HepG2 (cell line): ENCODE measurements at regions not wholly inside any gene's neighbourhood (a gene's known extent, or its start where the extent isn't known, plus 50 kb on each side); places are given as distances from the start of the nearest gene placed in this dataset.
A peak's percentile ranks its signal among the peaks of the same experiment; 100 is the strongest.

ENCODE experiments used
- ATAC-seq: fragments of 200-7000 bp; cut with Tn5 transposase; 3 replicates; pipeline ENCODE4 v1.9.1; 2020; ENCODE audit warnings: mild to moderate bottlenecking, moderate library complexity
- BruUV-seq: library from RNA; stranded (reverse); fragments of 400-500 nt; replicated peaks from 2 replicates; lab custom pipeline; 2021; lab: Mats Ljungman, UMichigan
- CTCF ChIA-PET: fragments of 300-600 bp; formaldehyde crosslinking; extraction: SDS; loops from one replicate; lab custom pipeline; 2021; ENCODE audit warnings: low total read pairs, inconsistent platforms, low intra/inter-chr PET ratio; lab: Yijun Ruan, JAX
- POLR2A ChIA-PET: fragments of 350-600 bp; sonication (Branson Sonifier 250); formaldehyde crosslinking; loops from one replicate; lab custom pipeline; 2020; ENCODE audit warnings: antibody characterized with exemption, inconsistent platforms; lab: Yijun Ruan, JAX
- DNase-seq: peaks from one replicate; pipeline ENCODE4 v3.0.0-alpha.2; 2015; ENCODE audit warnings: low spot score
- FAIRE-seq: peaks from 3 replicates; lab custom pipeline; 2011; peaks lifted over from hg19 to GRCh38; lab: Jason Lieb, UNC
- H2AFZ ChIP-seq: one replicate; pipeline ENCODE4 v1.6.1; 2011; ENCODE audit warnings: low read length, inconsistent platforms
- H3K27ac ChIP-seq: fragments of 300-600 bp; 3 replicates; pipeline ENCODE4 v1.8.0; 2011; ENCODE audit warnings: mixed run types, mild to moderate bottlenecking, mixed read lengths, low read length, inconsistent platforms; ENCODE audit not compliant: insufficient read depth; ENCODE audit errors: extremely low read length
- H3K27me3 ChIP-seq, 2 experiments: fragments of 200-600 bp in 1 of 2; 2 replicates in 1 of 2; 3 replicates in 1 of 2; pipeline versions ENCODE4 v1.6.0 to v1.8.0; 2011; ENCODE audit warnings: low read length in 2 of 2, mild to moderate bottlenecking in 2 of 2, moderate library complexity in 2 of 2, inconsistent platforms in 1 of 2; ENCODE audit not compliant: insufficient read depth in 2 of 2, control insufficient read depth in 1 of 2
- H3K36me3 ChIP-seq, 2 experiments: fragments of 200-600 bp in 1 of 2; replicated peaks in 1 of 2; 2 replicates in 1 of 2; 3 replicates in 1 of 2; pipeline versions ENCODE4 v1.5.1 to v1.8.0; 2011; ENCODE audit warnings: low read length in 2 of 2, inconsistent platforms in 1 of 2; ENCODE audit not compliant: insufficient read depth in 2 of 2, control insufficient read depth in 1 of 2
- H3K4me1 ChIP-seq: 2 replicates; pipeline ENCODE4 v1.5.1; 2012; ENCODE audit warnings: low read length, inconsistent platforms; ENCODE audit not compliant: insufficient read depth
- H3K4me2 ChIP-seq: 2 replicates; pipeline ENCODE4 v1.6.0; 2011; ENCODE audit warnings: low read depth, low read length, inconsistent platforms
- H3K4me3 ChIP-seq, 3 experiments: fragments of 200-600 bp in 1 of 3; sonication (generic), shearing (Covaris generic) in 1 of 3; replicated peaks in 1 of 3; 2 replicates each; pipeline ENCODE4 v1.5.1; 2011 to 2016; ENCODE audit warnings: low read length in 3 of 3, inconsistent platforms in 2 of 3, low read depth in 2 of 3, mild to moderate bottlenecking in 2 of 3, control low read depth in 1 of 3, mixed read lengths in 1 of 3; ENCODE audit not compliant: insufficient read depth in 1 of 3
- H3K79me2 ChIP-seq: one replicate; pipeline ENCODE4 v1.6.1; 2011; ENCODE audit warnings: low read length, inconsistent platforms; ENCODE audit not compliant: insufficient read depth
- H3K9ac ChIP-seq: 2 replicates; pipeline ENCODE4 v1.6.0; 2011; ENCODE audit warnings: mild to moderate bottlenecking, low read depth, low read length, inconsistent platforms; ENCODE audit not compliant: insufficient read depth
- H3K9me3 ChIP-seq: 2 replicates; pipeline ENCODE4 v1.5.1; 2012; ENCODE audit warnings: mild to moderate bottlenecking, low read length
- H4K20me1 ChIP-seq: 2 replicates; pipeline ENCODE4 v1.6.0; 2011; ENCODE audit warnings: inconsistent platforms, mild to moderate bottlenecking, low read length, moderate library complexity; ENCODE audit not compliant: insufficient read depth
- GPN1 ChIP-seq: sonication (generic); formaldehyde crosslinking; IDR thresholded peaks from 2 replicates; pipeline ENCODE4 v1.5.1; 2020; ENCODE audit warnings: missing genetic modification reagents, borderline replicate concordance
- MAFF ChIP-seq: IDR thresholded peaks from 2 replicates; pipeline ENCODE4 v1.6.1; 2011; ENCODE audit warnings: low read depth, low read length, improper control_type of control experiment
- MAFK ChIP-seq, 2 experiments: IDR thresholded peaks in 1 of 2; conservative IDR thresholded peaks in 1 of 2; 2 replicates each; pipeline ENCODE4 v1.6.1; 2011; ENCODE audit warnings: improper control_type of control experiment in 2 of 2, low read length in 2 of 2
- MYC ChIP-seq: sonication (generic); formaldehyde crosslinking; IDR thresholded peaks from 2 replicates; pipeline ENCODE4 v1.9.0; 2021; ENCODE audit warnings: missing genetic modification reagents, borderline replicate concordance
- NFE2L2 ChIP-seq: fragments of 150-350 bp; IDR thresholded peaks from 2 replicates; pipeline ENCODE4 v1.6.1; 2014; ENCODE audit warnings: low read length
- NFYC ChIP-seq: IDR thresholded peaks from 2 replicates; pipeline ENCODE4 v1.6.1; 2016; ENCODE audit warnings: missing genetic modification reagents, missing compliant biosample characterization
- NR2F1 ChIP-seq, 2 experiments: fragments of 450-650 bp in 1 of 2; formaldehyde crosslinking in 1 of 2; IDR thresholded peaks; 2 replicates each; pipeline versions ENCODE4 v1.5.0 to v1.6.1; 2016 to 2020; ENCODE audit warnings: mild to moderate bottlenecking in 1 of 2, missing compliant biosample characterization in 1 of 2, missing genetic modification reagents in 1 of 2, moderate library complexity in 1 of 2
- PHF21A ChIP-seq: sonication (generic); formaldehyde crosslinking; IDR thresholded peaks from 2 replicates; pipeline ENCODE4 v1.5.0; 2020; ENCODE audit warnings: mild to moderate bottlenecking, missing genetic modification reagents
- POLR2G ChIP-seq: fragments of 200-400 bp; formaldehyde crosslinking; IDR thresholded peaks from 2 replicates; pipeline ENCODE4 v1.6.1; 2018; ENCODE audit warnings: mild to moderate bottlenecking, low read depth, low read length, moderate library complexity
- TCF12 ChIP-seq, 2 experiments: fragments of 450-650 bp in 1 of 2; sonication (generic) in 1 of 2; formaldehyde crosslinking in 1 of 2; IDR thresholded peaks; 2 replicates each; pipeline versions ENCODE4 v1.6.1 to v1.8.0; 2017 to 2022; ENCODE audit warnings: antibody characterized with exemption in 1 of 2, mild to moderate bottlenecking in 1 of 2, missing genetic modification reagents in 1 of 2, moderate library complexity in 1 of 2
- ZFY ChIP-seq: sonication (generic); formaldehyde crosslinking; IDR thresholded peaks from 2 replicates; pipeline ENCODE4 v1.4.0; 2020; ENCODE audit warnings: missing genetic modification reagents
- ZNF614 ChIP-seq: IDR thresholded peaks from 2 replicates; pipeline ENCODE4 v1.6.1; 2018; ENCODE audit warnings: missing biosample characterization, missing genetic modification reagents, inconsistent platforms, borderline replicate concordance
- WGBS: methylation state at CpG from one replicate; pipeline ENCODE4 v1.1.6; 2017; ENCODE audit warnings: low lambda C conversion rate; 5-methylcytosine and 5-hydroxymethylcytosine counted together
- in situ Hi-C: cut with HindIII; loops from 2 replicates; pipeline ENCODE4 v1.10.0; 2017; ENCODE audit warnings: low pct_unique_long_range_greater_than_20kb; ENCODE audit not compliant: extremely low pct_ligation_motif_present
- intact Hi-C: fragments of 100-400 bp; cut with micrococcal nuclease; formaldehyde crosslinking; loops from one replicate; pipeline ENCODE4 v1.10.0; 2022; ENCODE audit not compliant: unreplicated experiment
- TF ChIP-seq, protein P1 (sequence below): sonication (generic); formaldehyde crosslinking; IDR thresholded peaks from 2 replicates; pipeline ENCODE4 v1.4.0; 2020; ENCODE audit warnings: mild to moderate bottlenecking, missing genetic modification reagents

DNA sequence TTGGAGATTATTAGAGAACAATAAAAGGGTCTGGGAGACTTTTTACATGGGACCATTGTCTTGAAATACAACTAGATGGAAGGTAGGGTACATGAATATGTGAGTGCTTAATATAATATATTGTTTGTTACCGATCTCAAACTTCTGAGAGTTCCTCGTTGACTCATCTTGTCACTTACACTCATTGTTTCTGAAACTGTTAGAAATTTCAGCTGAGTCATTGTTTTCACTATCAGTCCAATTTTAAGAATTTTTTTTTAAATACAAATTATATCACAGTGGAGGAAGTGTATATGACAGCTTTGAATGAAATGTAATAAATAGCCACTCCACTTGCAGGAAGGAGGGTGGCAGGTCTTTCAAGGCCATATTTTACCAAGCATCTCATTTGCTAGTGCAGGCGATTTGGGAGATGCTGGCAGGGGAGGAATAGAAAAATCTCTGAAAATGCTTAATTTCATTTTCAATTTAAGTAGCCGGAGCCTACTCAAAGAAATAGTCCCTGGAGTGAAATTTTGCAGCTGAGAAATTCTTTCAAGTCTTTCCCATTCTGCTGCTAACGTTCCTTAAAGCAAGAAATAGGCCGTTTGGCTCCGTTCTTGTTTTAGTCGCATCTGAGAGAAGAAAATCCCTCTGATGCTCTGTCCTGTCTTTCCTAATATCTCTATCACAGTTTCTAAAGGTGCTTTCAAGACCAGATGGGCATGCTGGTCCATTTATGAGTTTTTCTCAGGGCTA is 1404.2 kb upstream of the CELF2 start:
- H4K20me1 ChIP-seq = no peaks in the 10 kb centered on the region
- H2AFZ ChIP-seq = no peak overlapping the region
- no peak overlapping the region for H3K9ac ChIP-seq
- no peaks in the 10 kb centered on the region for H3K36me3 ChIP-seq
- H3K4me3 ChIP-seq = no peak overlapping the region
- H3K27ac ChIP-seq = no peak overlapping the region
- intact Hi-C loops (loop anchor here (5.0 kb wide), 1 partner anchor 126 kb away; no protein-coding TSS in a partner anchor), in situ Hi-C loops (no loop called here)
- peaks cover 85% of the 10 kb centered on the region for H3K9me3 ChIP-seq
- peak; percentile 65 for TF ChIP-seq NFE2L2
- TF ChIP-seq MAFF = peak; percentile 14; the same call in 1 of the 2 replicates
- peak in 1 of 2 experiments; percentile 47; a peak in 2 of 4 replicates for TF ChIP-seq MAFK (conservative IDR thresholded peaks at IDR 0.05 in 1 of 2, IDR thresholded peaks at IDR 0.05 in 1 of 2; ENCODE audit: low read length in 2 of 2)
- TF ChIP-seq NR2F1 (CRISPR knock-in tag; IDR thresholded peaks at IDR 0.05) = no peak
- TF ChIP-seq PHF21A (CRISPR knock-in tag) = no peak
- TF ChIP-seq TCF12 (IDR thresholded peaks at IDR 0.05) = no peak
- no peak for TF ChIP-seq TCF12 (CRISPR knock-in tag; IDR thresholded peaks at IDR 0.05)
- TF ChIP-seq POLR2G = no peak
- no peaks in the 10 kb centered on the region for H3K79me2 ChIP-seq
- BruUV-seq = no TSS peak
- CTCF ChIA-PET = no interaction called here
- ATAC-seq (no peak), DNase-seq (no peak), FAIRE-seq (no peak)
- 3% methylated on average over 8 of the region's 8 CpGs for WGBS
- H3K27me3 ChIP-seq = no peaks in the 10 kb centered on the region
- POLR2A ChIA-PET = no interaction called here
- no peaks in the 10 kb centered on the region for H3K4me1 ChIP-seq
- H3K4me2 ChIP-seq = no peak overlapping the region

DNA sequence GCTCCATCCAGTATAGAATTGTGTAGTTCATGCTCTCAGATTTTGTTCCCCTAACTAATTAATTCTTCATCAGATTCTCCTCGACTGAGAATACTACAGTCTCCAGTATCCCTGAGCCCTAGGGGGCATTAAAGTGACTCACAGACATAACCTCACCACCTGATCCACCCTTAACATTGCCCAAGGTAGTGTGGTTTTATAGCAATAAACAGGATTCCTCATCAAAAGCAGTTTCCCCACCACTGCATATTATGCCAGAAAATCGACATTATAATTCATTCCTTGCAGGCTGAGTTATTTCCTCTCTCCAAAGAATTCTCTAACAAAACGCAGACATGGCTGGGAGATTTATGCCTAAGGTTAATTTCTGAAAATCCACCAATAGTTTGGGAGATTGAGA is 1402.5 kb upstream of the CELF2 start:
- ATAC-seq (no peak), DNase-seq (no peak), FAIRE-seq (no peak)
- intact Hi-C loops (no loop called here), in situ Hi-C loops (no loop called here)
- H4K20me1 ChIP-seq = no peaks in the 10 kb centered on the region
- 0% methylated on average over 3 of the region's 3 CpGs for WGBS
- no peak overlapping the region for H3K4me2 ChIP-seq
- H2AFZ ChIP-seq = no peak overlapping the region
- ChIA-PET POLR2A (no interaction called here), CTCF (no interaction called here)
- BruUV-seq = no TSS peak
- no peak overlapping the region for H3K27ac ChIP-seq
- H3K36me3 ChIP-seq = no peaks in the 10 kb centered on the region
- H3K27me3 ChIP-seq = no peaks in the 10 kb centered on the region
- no peaks in the 10 kb centered on the region for H3K4me1 ChIP-seq
- H3K9me3 ChIP-seq = peaks cover 86% of the 10 kb centered on the region
- H3K4me3 ChIP-seq = no peak overlapping the region
- no peak overlapping the region for H3K9ac ChIP-seq
- TF ChIP-seq ZNF614 (CRISPR knock-in tag) (no peak), GPN1 (CRISPR knock-in tag) (no peak), ZFY (no peak), NFYC (no peak), MYC (CRISPR knock-in tag) (no peak)
- TF ChIP-seq, protein P1, sequence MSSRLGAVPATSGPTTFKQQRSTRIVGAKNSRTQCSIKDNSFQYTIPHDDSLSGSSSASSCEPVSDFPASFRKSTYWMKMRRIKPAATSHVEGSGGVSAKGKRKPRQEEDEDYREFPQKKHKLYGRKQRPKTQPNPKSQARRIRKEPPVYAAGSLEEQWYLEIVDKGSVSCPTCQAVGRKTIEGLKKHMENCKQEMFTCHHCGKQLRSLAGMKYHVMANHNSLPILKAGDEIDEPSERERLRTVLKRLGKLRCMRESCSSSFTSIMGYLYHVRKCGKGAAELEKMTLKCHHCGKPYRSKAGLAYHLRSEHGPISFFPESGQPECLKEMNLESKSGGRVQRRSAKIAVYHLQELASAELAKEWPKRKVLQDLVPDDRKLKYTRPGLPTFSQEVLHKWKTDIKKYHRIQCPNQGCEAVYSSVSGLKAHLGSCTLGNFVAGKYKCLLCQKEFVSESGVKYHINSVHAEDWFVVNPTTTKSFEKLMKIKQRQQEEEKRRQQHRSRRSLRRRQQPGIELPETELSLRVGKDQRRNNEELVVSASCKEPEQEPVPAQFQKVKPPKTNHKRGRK (CRISPR knock-in tag) = no peak
- H3K79me2 ChIP-seq = no peaks in the 10 kb centered on the region
